ENCODE measurements at regions not wholly inside any gene's neighbourhood (a gene's known extent, or its start where the extent isn't known, plus 50 kb on each side); places are given as distances from the start of the nearest gene placed in this dataset.

DNA sequence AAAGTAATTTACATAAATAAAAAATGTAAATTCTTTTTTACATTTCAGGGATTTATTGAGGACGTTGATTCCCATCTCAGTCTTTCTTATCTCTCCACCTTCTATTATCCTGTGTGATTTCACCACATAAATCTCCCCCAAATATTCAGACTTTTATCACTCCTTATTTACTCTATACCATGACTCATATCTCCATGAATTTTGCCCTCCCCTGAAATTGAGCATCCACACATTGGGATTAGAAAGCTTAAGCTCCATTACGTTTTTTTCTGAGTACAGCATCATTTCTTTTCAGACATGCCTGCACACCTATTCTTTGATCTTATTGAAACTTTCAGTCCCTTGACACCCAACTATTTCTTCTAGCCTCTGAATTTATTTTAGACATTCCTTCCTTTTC is 111.2 kb downstream of the IFI44 start:
- Histone ChIP-seq H3K27ac (no peak overlapping the region), H3K27me3 (no peaks in the 10 kb centered on the region), H3K4me3 (no peak overlapping the region), H3K4me1 (no peaks in the 10 kb centered on the region), H3K36me3 (no peaks in the 10 kb centered on the region), H3K9me3 (no peaks in the 10 kb centered on the region)
- no peak for DNase-seq
- intact Hi-C loops (cut with DNase I; ENCODE audit: low total_unique reads): no loop called here
- no peak for TF ChIP-seq CTCF (IDR thresholded peaks at IDR 0.05)

- no peaks in the 10 kb centered on the region for H3K36me3 ChIP-seq
- TF ChIP-seq CTCF (IDR thresholded peaks at IDR 0.05): no peak
- intact Hi-C loops (cut with DNase I; ENCODE audit: low total_unique reads): no loop called here
- no peaks in the 10 kb centered on the region for H3K27me3 ChIP-seq
- no peaks in the 10 kb centered on the region for H3K9me3 ChIP-seq
- no peak overlapping the region for H3K27ac ChIP-seq
- no peaks in the 10 kb centered on the region for H3K4me1 ChIP-seq
- H3K4me3 ChIP-seq: no peak overlapping the region
- DNase-seq: no peak
These were observed 112.5 kb downstream of the IFI44 start for GRCh38 chr1:78762113-78762512.

- intact Hi-C loops (cut with DNase I; ENCODE audit: low total_unique reads): no loop called here
- H3K36me3 ChIP-seq: no peaks in the 10 kb centered on the region
- TF ChIP-seq CTCF (IDR thresholded peaks at IDR 0.05): no peak
These were observed 115.9 kb downstream of the IFI44 start for GRCh38 chr1:78765489-78765888.

DNA sequence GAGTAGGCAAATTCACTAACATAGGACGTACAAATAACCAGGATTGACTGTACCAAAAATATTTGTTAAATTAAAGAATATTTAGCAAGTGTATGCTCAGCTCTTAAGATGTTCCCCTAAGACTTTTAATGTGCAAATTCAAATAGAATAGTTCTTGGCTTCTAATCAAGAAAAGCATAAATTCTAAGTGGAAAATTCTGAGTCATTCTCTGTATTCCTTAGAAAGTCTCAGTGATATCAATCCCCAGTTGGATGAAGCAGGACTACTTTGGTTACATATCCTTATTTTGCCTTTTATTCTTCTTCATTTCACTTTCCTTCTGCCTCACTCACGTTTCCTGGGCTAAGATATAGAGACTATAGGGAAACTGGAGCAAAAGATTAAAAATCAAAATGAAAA is 130.2 kb downstream of the IFI44 start:
- no peak overlapping the region for H3K27ac ChIP-seq
- TF ChIP-seq CTCF (IDR thresholded peaks at IDR 0.05): no peak
- no peaks in the 10 kb centered on the region for H3K9me3 ChIP-seq
- no peaks in the 10 kb centered on the region for H3K27me3 ChIP-seq
- no peak overlapping the region for H3K4me3 ChIP-seq
- DNase-seq: no peak
- no peaks in the 10 kb centered on the region for H3K4me1 ChIP-seq
- intact Hi-C loops (cut with DNase I; ENCODE audit: low total_unique reads): no loop called here
- H3K36me3 ChIP-seq: no peaks in the 10 kb centered on the region

More at GRCh38 chr1:78765489-78765888, 115.9 kb downstream of the IFI44 start:
- Histone ChIP-seq H3K27ac (no peak overlapping the region), H3K9me3 (no peaks in the 10 kb centered on the region), H3K27me3 (no peaks in the 10 kb centered on the region), H3K4me3 (no peak overlapping the region), H3K4me1 (no peaks in the 10 kb centered on the region)
- DNase-seq: no peak

DNA sequence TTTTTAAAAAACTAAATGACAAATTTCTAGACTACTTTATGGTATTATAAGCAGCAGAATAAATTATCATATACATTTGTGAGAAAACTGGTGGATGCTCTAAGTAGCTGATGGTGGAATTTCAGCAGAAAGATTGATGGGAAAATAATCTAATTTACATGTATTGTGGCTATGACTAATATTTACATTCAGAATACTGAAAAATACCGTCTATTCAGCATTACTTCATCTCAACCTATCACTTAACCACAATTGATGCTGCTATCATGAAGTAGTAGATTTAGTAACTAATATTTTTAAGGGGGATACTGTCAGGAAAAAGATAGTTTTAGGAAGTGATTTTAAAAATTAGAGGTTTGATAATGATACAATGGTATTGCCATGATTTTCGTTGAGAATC is 137.9 kb downstream of the IFI44 start:
- intact Hi-C loops (cut with DNase I; ENCODE audit: low total_unique reads): no loop called here

More for the DNA sequence above, 137.9 kb downstream of the IFI44 start:
- Histone ChIP-seq H3K36me3 (no peaks in the 10 kb centered on the region), H3K9me3 (no peaks in the 10 kb centered on the region), H3K27me3 (no peaks in the 10 kb centered on the region), H3K27ac (no peak overlapping the region), H3K4me3 (no peak overlapping the region), H3K4me1 (no peaks in the 10 kb centered on the region)
- no peak for TF ChIP-seq CTCF (IDR thresholded peaks at IDR 0.05)
- DNase-seq: no peak
